ENCODE measurements at regions not wholly inside any gene's neighbourhood (a gene's known extent, or its start where the extent isn't known, plus 50 kb on each side); places are given as distances from the start of the nearest gene placed in this dataset.
"Not testable (repeated sequence)": the region's sequence is repeated elsewhere in the genome, so short reads cannot be mapped to it uniquely, and the experiment has no call there.

- DNase-seq, result no peak
Measured at GRCh38 chr1:91606546-91607078, 106.0 kb downstream of the CDC7 start.

GRCh38 chr1:91607686-91608085 is 107.0 kb downstream of the CDC7 start:
- not testable (repeated sequence) for DNase-seq

- DNase-seq, result peak; percentile 39
Measured at GRCh38 chr1:91608876-91609275, 108.2 kb downstream of the CDC7 start.

GRCh38 chr1:91609551-91609950 is 108.9 kb downstream of the CDC7 start:
- peak; percentile 60 for DNase-seq

- no peak for DNase-seq
Measured at GRCh38 chr1:91610102-91610501, 109.5 kb downstream of the CDC7 start.

- DNase-seq, result no peak
Measured at GRCh38 chr1:91610789-91611188, 110.1 kb downstream of the CDC7 start.

- no peak for DNase-seq
Measured at GRCh38 chr1:91611483-91611917, 110.8 kb downstream of the CDC7 start.

GRCh38 chr1:91613595-91613994 is 112.9 kb downstream of the CDC7 start:
- no peak for DNase-seq

- DNase-seq, result no peak
Measured at GRCh38 chr1:91616712-91617111, 116.1 kb downstream of the CDC7 start.

GRCh38 chr1:91617285-91617765 is 116.7 kb downstream of the CDC7 start:
- no peak for DNase-seq

- DNase-seq, result no peak
Measured at GRCh38 chr1:91619881-91620280, 119.2 kb downstream of the CDC7 start.

GRCh38 chr1:91621360-91621759 is 120.7 kb downstream of the CDC7 start:
- no peak for DNase-seq

GRCh38 chr1:91621907-91622306 is 121.3 kb downstream of the CDC7 start:
- no peak for DNase-seq

- no peak for DNase-seq
Measured at GRCh38 chr1:91622616-91623015, 122.0 kb downstream of the CDC7 start.

- DNase-seq, result no peak
Measured at GRCh38 chr1:91623020-91623419, 122.4 kb downstream of the CDC7 start.

GRCh38 chr1:91624331-91624730 is 123.7 kb downstream of the CDC7 start:
- no peak for DNase-seq
